SK-N-SH treated with all-trans-retinoic acid at 6 μM for 48 hours (cell line): ENCODE measurements at regions not wholly inside any gene's neighbourhood (a gene's known extent, or its start where the extent isn't known, plus 50 kb on each side); places are given as distances from the start of the nearest gene placed in this dataset.
"Not testable (repeated sequence)": the region's sequence is repeated elsewhere in the genome, so short reads cannot be mapped to it uniquely, and the experiment has no call there.

ENCODE experiments used
- ARNTL ChIP-seq: fragments of 450-650 bp; formaldehyde crosslinking; IDR thresholded peaks from 2 replicates; pipeline ENCODE4 v1.5.0; 2020; ENCODE audit warnings: low read depth, mild to moderate bottlenecking, moderate library complexity, borderline replicate concordance
- CREB5 ChIP-seq: fragments of 250-450 bp; sonication (Bioruptor Pico); IDR thresholded peaks from 2 replicates; pipeline ENCODE4 v1.5.1; 2020; ENCODE audit warnings: low read depth, mild to moderate bottlenecking, moderate library complexity
- PATZ1 ChIP-seq: fragments of 250-450 bp; sonication (Bioruptor Pico); IDR thresholded peaks from 2 replicates; pipeline ENCODE4 v1.8.0; 2020; ENCODE audit warnings: mild to moderate bottlenecking, moderate library complexity, borderline replicate concordance
- POU6F1 ChIP-seq: fragments of 250-450 bp; sonication (Bioruptor Pico); IDR thresholded peaks from 2 replicates; pipeline ENCODE4 v1.8.0; 2021; ENCODE audit warnings: low read depth, mild to moderate bottlenecking, moderate library complexity, borderline replicate concordance
- RARB ChIP-seq: fragments of 250-450 bp; sonication (Bioruptor Pico); IDR thresholded peaks from 2 replicates; pipeline ENCODE4 v1.8.0; 2021; ENCODE audit warnings: mild to moderate bottlenecking, moderate library complexity
- SNAI2 ChIP-seq: fragments of 250-450 bp; sonication (Bioruptor Pico); IDR thresholded peaks from 2 replicates; pipeline ENCODE4 v1.5.0; 2020; ENCODE audit warnings: mild to moderate bottlenecking, moderate library complexity
- TCF4 ChIP-seq: fragments of 250-450 bp; sonication (Bioruptor Pico); IDR thresholded peaks from 2 replicates; pipeline ENCODE4 v1.8.0; 2021; ENCODE audit warnings: mild to moderate bottlenecking, moderate library complexity, borderline replicate concordance
- ZC3H10 ChIP-seq: fragments of 250-450 bp; sonication (Bioruptor Pico); IDR thresholded peaks from 2 replicates; pipeline ENCODE4 v1.5.1; 2021; ENCODE audit warnings: mild to moderate bottlenecking, moderate library complexity
- ZNF70 ChIP-seq: fragments of 450-650 bp; formaldehyde crosslinking; IDR thresholded peaks from 2 replicates; pipeline ENCODE4 v1.5.0; 2020; ENCODE audit warnings: mild to moderate bottlenecking, moderate library complexity

- not testable (repeated sequence) for TF ChIP-seq POU6F1 (CRISPR knock-in tag); PATZ1 (CRISPR knock-in tag); RARB; CREB5 (CRISPR knock-in tag); ARNTL (CRISPR knock-in tag); TCF4 (CRISPR knock-in tag); ZC3H10 (CRISPR knock-in tag); SNAI2 (CRISPR knock-in tag); ZNF70 (CRISPR knock-in tag)
Measured at GRCh38 chr17:14423156-14423555, 122.3 kb downstream of the HS3ST3B1 start.
